PFSK-1 (cell line): ENCODE measurements at regions not wholly inside any gene's neighbourhood (a gene's known extent, or its start where the extent isn't known, plus 50 kb on each side); places are given as distances from the start of the nearest gene placed in this dataset.

Experiments used
- FOXP2 ChIP-seq: optimal IDR thresholded peaks from 2 replicates; pipeline ENCODE3; 2011; ENCODE audit warnings: borderline replicate concordance, control low read depth, inconsistent platforms; ENCODE audit not compliant: insufficient read depth; ENCODE audit errors: extremely low read length, extremely low read depth
- POLR2AphosphoS5 ChIP-seq: IDR thresholded peaks from 2 replicates; pipeline ENCODE4 v1.6.1; 2012; ENCODE audit warnings: low read depth, mild to moderate bottlenecking, control low read depth, low read length, moderate library complexity
- SIN3A ChIP-seq: IDR thresholded peaks from 2 replicates; pipeline ENCODE4 v1.6.1; 2012; ENCODE audit warnings: mild to moderate bottlenecking, low read length, moderate library complexity, borderline replicate concordance; ENCODE audit not compliant: insufficient read depth
- TAF1 ChIP-seq: IDR thresholded peaks from 2 replicates; pipeline ENCODE4 v1.6.1; 2012; ENCODE audit warnings: low read length, control low read depth, borderline replicate concordance; ENCODE audit not compliant: insufficient read depth
- TF ChIP-seq, protein P1 (sequence below), 2 experiments: IDR thresholded peaks; 2 replicates each; pipeline versions ENCODE4 v1.6.1 to v1.8.0; 2011 to 2012; ENCODE audit warnings: low read depth in 2 of 2, low read length in 2 of 2, control low read depth in 1 of 2, inconsistent platforms in 1 of 2, mild to moderate bottlenecking in 1 of 2, moderate library complexity in 1 of 2; ENCODE audit not compliant: insufficient read depth in 1 of 2

DNA sequence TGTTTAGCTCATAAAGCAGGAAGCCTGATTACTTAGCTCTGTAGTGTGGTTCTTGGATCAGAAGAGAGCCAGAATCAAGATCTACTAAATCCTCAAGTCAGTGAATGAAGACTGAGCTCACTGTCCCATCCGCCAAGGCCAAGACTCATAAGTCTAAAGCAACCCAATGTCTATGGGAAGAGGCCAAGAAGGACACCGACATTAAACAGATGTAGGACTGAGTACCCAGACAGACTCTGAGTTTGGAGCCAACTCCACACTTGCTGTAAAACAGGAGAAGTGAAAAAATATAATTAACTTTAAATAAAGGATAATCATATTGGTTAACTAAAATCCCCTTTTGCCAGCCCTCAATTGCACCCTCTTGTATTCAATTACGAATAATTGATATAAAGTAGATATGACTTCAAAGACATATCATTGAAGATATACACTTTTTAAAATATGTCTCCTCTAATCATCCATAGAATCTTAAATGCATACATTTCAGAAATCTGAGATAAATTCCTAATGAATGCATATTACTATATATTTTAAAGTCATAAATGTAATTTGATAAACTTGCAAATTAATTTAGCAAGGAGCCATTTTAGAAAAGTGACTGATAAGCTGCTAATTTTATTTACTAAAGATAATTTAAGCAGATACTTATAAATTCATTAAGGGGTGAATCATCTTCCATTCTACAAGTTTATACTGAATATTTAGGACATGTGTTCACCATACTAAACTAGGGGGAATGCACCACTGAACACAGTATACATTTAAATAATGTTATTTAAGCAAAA is 617.0 kb upstream of the ARID1B start:
- no peak for TF ChIP-seq FOXP2
- no peak for TF ChIP-seq SIN3A
- TF ChIP-seq, protein P1, sequence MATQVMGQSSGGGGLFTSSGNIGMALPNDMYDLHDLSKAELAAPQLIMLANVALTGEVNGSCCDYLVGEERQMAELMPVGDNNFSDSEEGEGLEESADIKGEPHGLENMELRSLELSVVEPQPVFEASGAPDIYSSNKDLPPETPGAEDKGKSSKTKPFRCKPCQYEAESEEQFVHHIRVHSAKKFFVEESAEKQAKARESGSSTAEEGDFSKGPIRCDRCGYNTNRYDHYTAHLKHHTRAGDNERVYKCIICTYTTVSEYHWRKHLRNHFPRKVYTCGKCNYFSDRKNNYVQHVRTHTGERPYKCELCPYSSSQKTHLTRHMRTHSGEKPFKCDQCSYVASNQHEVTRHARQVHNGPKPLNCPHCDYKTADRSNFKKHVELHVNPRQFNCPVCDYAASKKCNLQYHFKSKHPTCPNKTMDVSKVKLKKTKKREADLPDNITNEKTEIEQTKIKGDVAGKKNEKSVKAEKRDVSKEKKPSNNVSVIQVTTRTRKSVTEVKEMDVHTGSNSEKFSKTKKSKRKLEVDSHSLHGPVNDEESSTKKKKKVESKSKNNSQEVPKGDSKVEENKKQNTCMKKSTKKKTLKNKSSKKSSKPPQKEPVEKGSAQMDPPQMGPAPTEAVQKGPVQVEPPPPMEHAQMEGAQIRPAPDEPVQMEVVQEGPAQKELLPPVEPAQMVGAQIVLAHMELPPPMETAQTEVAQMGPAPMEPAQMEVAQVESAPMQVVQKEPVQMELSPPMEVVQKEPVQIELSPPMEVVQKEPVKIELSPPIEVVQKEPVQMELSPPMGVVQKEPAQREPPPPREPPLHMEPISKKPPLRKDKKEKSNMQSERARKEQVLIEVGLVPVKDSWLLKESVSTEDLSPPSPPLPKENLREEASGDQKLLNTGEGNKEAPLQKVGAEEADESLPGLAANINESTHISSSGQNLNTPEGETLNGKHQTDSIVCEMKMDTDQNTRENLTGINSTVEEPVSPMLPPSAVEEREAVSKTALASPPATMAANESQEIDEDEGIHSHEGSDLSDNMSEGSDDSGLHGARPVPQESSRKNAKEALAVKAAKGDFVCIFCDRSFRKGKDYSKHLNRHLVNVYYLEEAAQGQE (IDR thresholded peaks at IDR 0.05; ENCODE audit: insufficient read depth in 1 of 2, low read depth in 2 of 2, low read length in 2 of 2), result no peak
- TF ChIP-seq TAF1, result no peak
- TF ChIP-seq POLR2AphosphoS5, result no peak

DNA sequence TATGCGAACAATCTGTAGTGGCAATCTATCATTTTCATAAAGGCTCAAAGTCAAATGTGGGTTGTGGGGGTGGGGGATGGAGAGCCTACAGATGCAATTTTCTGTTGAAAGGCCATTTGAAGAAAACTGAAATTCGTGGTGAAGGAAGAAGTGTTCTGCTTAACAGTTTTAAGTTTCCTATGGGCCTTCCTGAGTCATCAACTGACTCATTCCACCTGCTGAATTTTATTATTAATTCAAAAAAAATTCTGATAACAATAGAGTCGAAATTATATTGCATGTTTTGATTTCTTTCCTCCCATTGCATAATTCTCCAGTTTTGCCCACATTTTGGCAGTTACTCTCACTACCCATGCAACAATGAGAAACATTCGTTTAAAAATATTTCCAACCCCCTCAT is 622.3 kb upstream of the ARID1B start:
- no peak for TF ChIP-seq FOXP2
- TF ChIP-seq, protein P1 (IDR thresholded peaks at IDR 0.05; ENCODE audit: insufficient read depth in 1 of 2, low read depth in 2 of 2, low read length in 2 of 2), result no peak
- no peak for TF ChIP-seq SIN3A
- TF ChIP-seq POLR2AphosphoS5, result no peak
- TF ChIP-seq TAF1, result no peak

DNA sequence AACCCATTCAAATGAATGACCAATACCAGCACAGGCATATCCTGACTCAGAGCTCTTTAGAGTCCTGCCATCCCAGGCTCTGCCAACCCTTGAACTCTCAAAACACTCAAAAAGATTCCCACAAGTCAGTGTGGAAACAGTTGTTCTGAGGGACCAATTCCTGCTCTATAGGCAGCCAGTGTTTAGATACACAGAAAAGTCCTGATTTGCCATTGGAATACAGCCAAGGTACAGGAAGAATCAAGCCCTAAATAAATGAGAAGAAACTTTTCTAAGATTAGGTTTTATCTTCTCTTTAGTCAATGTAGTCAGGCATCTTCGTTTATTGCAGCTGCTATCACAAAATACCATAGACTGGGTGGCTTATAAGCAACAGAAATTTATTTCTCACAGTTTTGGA is 626.8 kb upstream of the ARID1B start:
- TF ChIP-seq, protein P1 (IDR thresholded peaks at IDR 0.05; ENCODE audit: insufficient read depth in 1 of 2, low read depth in 2 of 2, low read length in 2 of 2), result no peak
- no peak for TF ChIP-seq FOXP2
- TF ChIP-seq TAF1, result no peak
- TF ChIP-seq SIN3A, result no peak
- no peak for TF ChIP-seq POLR2AphosphoS5

DNA sequence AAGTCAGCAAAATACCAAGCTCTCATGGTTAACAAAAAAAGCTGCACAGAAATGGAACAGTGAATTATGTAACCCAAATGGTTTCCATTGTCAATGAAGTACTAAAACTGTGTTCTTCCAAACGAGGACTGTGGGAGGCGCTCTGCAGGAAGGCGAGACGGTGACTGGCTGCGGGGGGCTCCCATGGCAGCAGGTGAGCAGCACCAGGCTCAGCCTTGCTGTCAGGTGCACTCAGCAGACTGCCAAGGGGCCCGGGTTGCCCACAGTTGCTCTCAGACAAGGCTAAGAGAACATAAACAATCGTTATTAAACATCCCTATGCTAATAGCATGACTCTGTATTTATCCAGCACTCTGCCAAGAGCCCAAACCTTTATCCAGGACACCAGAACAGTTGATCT is 630.3 kb upstream of the ARID1B start:
- TF ChIP-seq SIN3A, result no peak
- no peak for TF ChIP-seq POLR2AphosphoS5
- no peak for TF ChIP-seq TAF1

DNA sequence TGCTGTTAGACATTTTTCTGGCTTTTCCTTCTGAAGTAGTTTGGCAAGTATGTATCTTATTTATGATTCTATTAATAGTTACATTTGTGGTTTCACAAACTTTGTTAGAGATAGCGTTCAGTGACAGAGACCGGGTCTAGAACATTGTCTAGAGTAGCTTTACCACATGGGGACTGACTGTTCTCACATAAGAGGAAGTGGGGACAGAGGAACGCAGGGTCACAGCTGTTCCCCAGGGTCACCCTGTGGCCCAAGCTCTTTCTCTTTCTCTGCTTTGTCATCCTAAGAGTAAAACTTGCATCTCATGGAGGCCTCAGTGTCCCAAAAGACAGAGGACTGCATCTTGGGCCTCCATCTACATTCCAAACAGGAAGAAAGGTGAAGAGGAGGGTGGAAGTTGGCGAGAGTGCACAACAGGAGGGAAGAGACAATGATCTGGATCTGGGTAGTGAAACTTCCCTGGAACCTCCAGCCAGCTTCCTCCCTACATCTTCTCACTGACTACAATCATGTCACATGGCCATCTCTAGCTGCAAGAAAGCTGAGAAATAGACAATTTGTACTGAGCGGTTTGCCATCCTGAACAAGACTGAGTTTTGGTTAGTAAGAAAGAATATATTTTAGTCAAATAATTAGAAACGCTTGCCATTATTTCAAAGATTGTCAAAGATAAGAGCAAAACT is 645.8 kb upstream of the ARID1B start:
- no peak for TF ChIP-seq SIN3A

DNA sequence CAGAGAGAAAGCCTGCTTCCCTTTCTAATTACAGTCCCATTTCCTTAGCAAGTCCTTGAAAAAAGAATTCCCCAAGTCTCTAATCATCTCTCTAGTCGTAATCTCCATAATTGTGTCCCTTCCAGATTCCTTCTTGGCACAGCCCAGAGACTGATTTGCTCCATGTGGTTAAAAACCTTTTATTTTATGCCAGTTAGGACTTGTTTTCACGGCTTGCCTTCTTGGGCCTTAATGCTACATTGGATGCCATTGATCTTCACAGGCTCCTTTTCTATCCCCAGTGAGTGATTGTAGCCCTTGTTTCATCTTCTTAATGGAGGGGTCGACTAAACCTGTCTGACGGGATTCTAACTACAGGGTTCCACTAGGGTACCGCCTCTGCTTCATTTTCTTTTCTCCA is 650.6 kb upstream of the ARID1B start:
- no peak for TF ChIP-seq SIN3A
- TF ChIP-seq TAF1, result no peak
- TF ChIP-seq POLR2AphosphoS5, result no peak
- TF ChIP-seq FOXP2, result no peak
- TF ChIP-seq, protein P1 (IDR thresholded peaks at IDR 0.05; ENCODE audit: insufficient read depth in 1 of 2, low read depth in 2 of 2, low read length in 2 of 2), result no peak
